Activated CD8-positive, alpha-beta T cell treated with anti-CD3 and anti-CD28 coated beads, Interleukin-2, amount 10 ng/mL, durations not matched to agents 7 days and 5 days (primary cell): ENCODE measurements at regions not wholly inside any gene's neighbourhood (a gene's known extent, or its start where the extent isn't known, plus 50 kb on each side); places are given as distances from the start of the nearest gene placed in this dataset.
"Not testable (repeated sequence)": the region's sequence is repeated elsewhere in the genome, so short reads cannot be mapped to it uniquely, and the experiment has no call there.

ENCODE experiments used
- ATAC-seq: fragments of 150-1000 bp; cut with Tn5 transposase; one replicate; pipeline ENCODE4 v1.10.0; 2021; ENCODE audit warnings: moderate library complexity
- CTCF ChIA-PET: fragments of 350-600 bp; sonication (Branson Sonifier 250); formaldehyde crosslinking; loops from one replicate; lab custom pipeline; 2021; ENCODE audit warnings: antibody characterized with exemption; lab: Charles Lee
- POLR2A ChIA-PET: fragments of 350-600 bp; sonication (Branson Sonifier 250); formaldehyde crosslinking; loops from one replicate; lab custom pipeline; 2021; ENCODE audit warnings: antibody characterized with exemption; lab: Charles Lee
- DNase-seq: peaks from one replicate; pipeline ENCODE4 v3.0.0-alpha.2; 2020
- H3K27ac Mint-ChIP-seq: one replicate; pipeline ENCODE4 v1.8.0; 2021; ENCODE audit warnings: mild to moderate bottlenecking, mixed read lengths
- H3K27me3 Mint-ChIP-seq: one replicate; pipeline ENCODE4 v1.8.0; 2021; ENCODE audit warnings: low read depth, mixed read lengths
- H3K36me3 Mint-ChIP-seq: one replicate; pipeline ENCODE4 v1.8.0; 2021; ENCODE audit warnings: low read depth, mixed read lengths
- H3K4me1 Mint-ChIP-seq: one replicate; pipeline ENCODE4 v1.8.0; 2021; ENCODE audit warnings: low read depth, mixed read lengths
- H3K4me3 Mint-ChIP-seq: one replicate; pipeline ENCODE4 v1.8.0; 2021; ENCODE audit warnings: mild to moderate bottlenecking, mixed read lengths
- H3K9me3 Mint-ChIP-seq: one replicate; pipeline ENCODE4 v1.8.0; 2022; ENCODE audit warnings: mixed read lengths; ENCODE audit not compliant: insufficient read depth

DNA sequence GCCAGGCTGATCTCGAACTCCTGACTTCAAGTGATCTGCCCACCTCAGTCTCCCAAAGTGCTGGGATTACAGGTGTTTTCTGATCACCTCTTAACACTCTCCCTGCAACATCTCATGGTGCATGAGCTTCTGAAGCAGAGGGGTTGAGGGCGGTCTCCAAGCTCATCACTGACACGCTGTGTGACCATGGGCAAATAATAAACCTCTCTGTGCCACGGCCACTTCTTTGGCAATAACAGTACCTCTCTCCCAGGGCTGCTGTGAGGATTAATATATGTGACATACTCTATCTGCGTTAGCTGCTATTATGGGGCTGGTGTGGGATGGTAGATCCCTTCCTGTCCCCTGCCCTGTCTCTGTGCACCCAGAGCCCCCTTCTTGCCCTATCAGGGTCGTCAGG lies 62.9 kb upstream of the LHX5 start:
- peaks cover 5% of the 10 kb centered on the region for H3K9me3 Mint-ChIP-seq
- no peak overlapping the region for H3K4me3 Mint-ChIP-seq
- H3K36me3 Mint-ChIP-seq = no peaks in the 10 kb centered on the region
- no peak for ATAC-seq
- peaks cover under 1% of the 10 kb centered on the region for H3K27me3 Mint-ChIP-seq
- ChIA-PET CTCF (no interaction called here), POLR2A (no interaction called here)
- no peaks in the 10 kb centered on the region for H3K4me1 Mint-ChIP-seq
- DNase-seq = no peak
- H3K27ac Mint-ChIP-seq = no peak overlapping the region

DNA sequence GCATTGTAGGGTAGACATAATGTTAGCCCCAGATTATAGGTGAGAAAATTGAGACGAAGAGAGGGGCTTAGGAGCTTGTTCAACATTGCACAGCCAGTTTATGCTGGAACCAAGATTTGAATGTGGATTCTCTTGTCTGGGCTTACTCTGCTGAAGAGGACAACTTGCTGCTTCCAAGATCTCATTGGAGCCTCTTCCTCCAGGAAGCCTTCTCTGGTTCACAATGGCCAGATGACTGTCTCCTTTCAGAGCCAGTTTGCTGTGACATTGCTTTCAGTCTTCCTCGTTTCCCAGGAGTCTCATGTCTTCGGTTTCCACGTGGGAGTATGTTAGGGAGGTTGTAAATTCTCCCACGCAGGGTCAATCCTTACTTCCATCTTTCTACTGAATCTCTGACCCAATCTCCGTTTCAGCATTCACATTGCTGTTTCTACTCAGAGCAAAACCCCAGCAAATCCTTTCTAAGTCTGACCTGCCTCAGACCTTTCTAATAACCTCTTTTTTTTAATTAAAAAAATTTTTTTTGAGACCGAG lies 62.2 kb upstream of the LHX5 start:
- H3K27me3 Mint-ChIP-seq = peaks cover 5% of the 10 kb centered on the region
- no peak overlapping the region for H3K27ac Mint-ChIP-seq
- peaks cover 5% of the 10 kb centered on the region for H3K9me3 Mint-ChIP-seq
- no peaks in the 10 kb centered on the region for H3K36me3 Mint-ChIP-seq
- H3K4me1 Mint-ChIP-seq = no peaks in the 10 kb centered on the region
- ATAC-seq = no peak
- DNase-seq = no peak
- CTCF ChIA-PET = no interaction called here
- POLR2A ChIA-PET = no interaction called here
- H3K4me3 Mint-ChIP-seq = no peak overlapping the region

DNA sequence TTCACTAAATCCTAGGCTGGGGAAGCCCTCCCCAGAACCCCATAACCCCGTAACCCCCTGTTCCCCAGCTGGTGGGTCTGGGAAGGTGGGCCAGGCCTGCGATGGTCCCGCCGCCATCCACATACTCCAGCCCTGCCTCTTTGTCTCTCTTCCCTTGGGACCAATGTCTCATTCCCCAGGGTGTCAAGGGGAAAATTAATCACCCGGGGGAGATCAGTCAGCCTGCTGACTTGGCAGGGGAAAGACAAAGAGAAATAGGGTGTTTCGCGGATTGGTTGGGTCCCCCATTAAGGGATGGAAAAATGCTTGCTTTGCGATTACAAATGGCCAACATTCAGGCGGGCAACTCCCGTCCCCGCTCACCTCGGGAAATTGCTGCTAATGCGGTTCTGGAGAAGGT lies 60.6 kb upstream of the LHX5 start:
- no peak for DNase-seq
- Mint-ChIP-seq H3K9me3 (no peaks in the 10 kb centered on the region), H3K4me1 (no peaks in the 10 kb centered on the region), H3K27me3 (peaks cover 9% of the 10 kb centered on the region), H3K27ac (no peak overlapping the region), H3K36me3 (no peaks in the 10 kb centered on the region), H3K4me3 (no peak overlapping the region)
- CTCF ChIA-PET = no interaction called here
- POLR2A ChIA-PET = no interaction called here
- no peak for ATAC-seq

DNA sequence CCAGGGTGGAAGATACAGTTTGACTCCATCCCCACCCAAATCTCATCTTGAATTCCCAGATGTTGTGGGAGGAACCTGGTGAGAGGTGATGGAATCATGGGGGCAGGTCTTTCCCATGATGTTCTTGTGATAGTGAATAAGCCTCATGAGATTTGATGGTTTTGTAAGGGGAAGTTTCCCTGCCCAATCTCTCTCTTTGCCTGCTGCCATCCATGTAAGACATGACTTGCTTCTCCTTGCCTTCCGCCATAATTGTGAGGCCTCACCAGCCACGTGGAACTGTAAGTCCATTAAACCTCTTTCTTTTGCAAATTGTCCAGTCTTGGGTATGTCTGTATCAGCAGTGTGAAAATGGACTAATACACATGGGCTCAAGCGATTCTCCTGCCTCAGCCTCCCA lies 59.4 kb upstream of the LHX5 start:
- CTCF ChIA-PET, H3K36me3 Mint-ChIP-seq, H3K27ac Mint-ChIP-seq, ATAC-seq, H3K4me3 Mint-ChIP-seq, H3K27me3 Mint-ChIP-seq, H3K9me3 Mint-ChIP-seq, DNase-seq, H3K4me1 Mint-ChIP-seq, POLR2A ChIA-PET: not testable (repeated sequence)

DNA sequence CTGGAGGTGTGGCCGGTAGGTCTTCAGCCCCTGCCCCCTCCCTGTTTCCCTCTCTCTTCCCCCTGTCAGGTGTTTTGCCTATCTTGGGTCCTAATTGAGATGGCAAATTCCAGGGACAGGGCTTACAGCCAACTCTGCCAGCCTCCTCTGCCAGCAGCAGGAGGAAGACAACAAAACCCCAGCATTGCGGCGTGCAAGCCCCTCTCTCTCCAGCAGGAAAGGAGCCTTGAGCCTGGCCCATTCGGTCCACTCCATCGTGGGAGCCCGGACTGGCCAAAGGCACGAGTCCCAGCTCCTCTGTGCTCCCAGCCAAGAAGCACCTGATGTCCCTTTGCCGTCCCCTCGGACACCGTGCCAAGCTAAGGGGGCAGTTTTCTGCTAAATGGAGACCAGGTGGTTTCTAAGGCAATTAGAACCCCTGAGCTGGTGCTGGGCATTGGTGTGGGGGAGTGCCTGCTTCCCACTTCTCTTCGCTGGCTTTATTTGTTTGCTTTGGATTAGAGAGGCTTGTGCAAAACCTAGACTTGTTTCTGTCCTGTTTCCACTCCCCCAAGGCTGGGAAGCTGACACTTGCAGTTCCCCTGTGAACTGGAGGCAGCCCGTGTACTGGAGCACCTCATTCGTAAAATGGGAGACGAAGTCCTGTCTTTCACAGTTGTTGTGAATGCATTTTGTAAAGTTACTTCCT lies 57.1 kb upstream of the LHX5 start:
- DNase-seq = no peak
- no peaks in the 10 kb centered on the region for H3K36me3 Mint-ChIP-seq
- POLR2A ChIA-PET = no interaction called here

GRCh38 chr12:113525066-113525465 lies 53.4 kb upstream of the LHX5 start:
- H3K27me3 Mint-ChIP-seq = peaks cover 21% of the 10 kb centered on the region
- DNase-seq = no peak
- no peak overlapping the region for H3K27ac Mint-ChIP-seq
- H3K4me1 Mint-ChIP-seq = no peaks in the 10 kb centered on the region
- no peaks in the 10 kb centered on the region for H3K36me3 Mint-ChIP-seq
- ChIA-PET POLR2A (no interaction called here), CTCF (no interaction called here)
- no peak overlapping the region for H3K4me3 Mint-ChIP-seq
- no peak for ATAC-seq
- H3K9me3 Mint-ChIP-seq = no peaks in the 10 kb centered on the region

More for the DNA sequence above, 57.1 kb upstream of the LHX5 start:
- Mint-ChIP-seq H3K9me3 (no peaks in the 10 kb centered on the region), H3K4me1 (no peaks in the 10 kb centered on the region), H3K27ac (no peak overlapping the region), H3K27me3 (peaks cover 10% of the 10 kb centered on the region), H3K4me3 (no peak overlapping the region)
- no peak for ATAC-seq
- CTCF ChIA-PET = no interaction called here

DNA sequence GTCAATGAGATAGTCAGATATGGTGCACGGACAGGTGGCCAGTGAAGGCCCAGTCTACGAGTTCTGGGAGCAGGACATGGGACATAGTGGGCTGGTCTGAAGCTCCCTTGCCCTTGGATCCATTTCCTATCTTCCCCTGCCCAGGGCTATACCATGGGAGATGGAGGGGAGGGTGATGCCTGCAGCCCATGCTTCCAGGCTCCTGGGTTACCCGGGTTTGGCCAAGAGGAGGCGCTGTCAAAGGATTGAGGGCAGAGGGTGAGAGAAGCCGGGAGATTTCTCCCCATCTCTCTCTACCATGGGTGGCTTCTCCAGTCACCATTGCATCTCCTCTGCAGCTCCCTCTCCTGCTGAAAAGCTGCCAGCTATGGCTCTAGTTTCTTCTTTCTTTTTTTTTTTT lies 52.8 kb upstream of the LHX5 start:
- no peaks in the 10 kb centered on the region for H3K9me3 Mint-ChIP-seq
- H3K27me3 Mint-ChIP-seq = peaks cover 25% of the 10 kb centered on the region
- POLR2A ChIA-PET = no interaction called here
- CTCF ChIA-PET = no interaction called here
- no peaks in the 10 kb centered on the region for H3K36me3 Mint-ChIP-seq
- H3K27ac Mint-ChIP-seq = no peak overlapping the region
- no peaks in the 10 kb centered on the region for H3K4me1 Mint-ChIP-seq
- ATAC-seq = no peak
- no peak overlapping the region for H3K4me3 Mint-ChIP-seq
- DNase-seq = no peak

DNA sequence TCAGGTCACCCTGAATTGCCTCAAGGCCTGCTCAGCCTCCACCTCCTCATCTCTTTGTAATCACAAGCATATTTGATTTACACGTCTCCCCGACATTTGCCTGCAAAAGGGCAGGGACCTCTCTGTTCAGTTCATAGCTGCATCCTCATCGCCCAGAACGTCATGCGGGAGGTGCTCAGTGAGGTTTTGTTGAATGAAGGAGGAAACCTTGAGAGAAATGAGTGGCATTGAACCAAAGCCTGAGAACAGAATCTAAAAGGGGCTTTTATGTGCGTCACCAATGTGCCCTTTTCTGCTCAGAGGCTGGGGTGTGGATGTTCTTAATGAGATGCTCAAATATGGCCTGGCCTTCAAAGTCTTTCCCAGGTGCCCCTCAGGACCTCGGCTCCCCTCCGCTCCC lies 50.0 kb upstream of the LHX5 start:
- Mint-ChIP-seq H3K4me3 (no peak overlapping the region), H3K4me1 (no peaks in the 10 kb centered on the region), H3K27ac (no peak overlapping the region), H3K36me3 (no peaks in the 10 kb centered on the region), H3K27me3 (peaks cover 36% of the 10 kb centered on the region), H3K9me3 (no peaks in the 10 kb centered on the region)
- ATAC-seq = no peak
- POLR2A ChIA-PET = no interaction called here
- DNase-seq = no peak
- CTCF ChIA-PET = no interaction called here
